ENCODE measurements at regions not wholly inside any gene's neighbourhood (a gene's known extent, or its start where the extent isn't known, plus 50 kb on each side); places are given as distances from the start of the nearest gene placed in this dataset.

DNA sequence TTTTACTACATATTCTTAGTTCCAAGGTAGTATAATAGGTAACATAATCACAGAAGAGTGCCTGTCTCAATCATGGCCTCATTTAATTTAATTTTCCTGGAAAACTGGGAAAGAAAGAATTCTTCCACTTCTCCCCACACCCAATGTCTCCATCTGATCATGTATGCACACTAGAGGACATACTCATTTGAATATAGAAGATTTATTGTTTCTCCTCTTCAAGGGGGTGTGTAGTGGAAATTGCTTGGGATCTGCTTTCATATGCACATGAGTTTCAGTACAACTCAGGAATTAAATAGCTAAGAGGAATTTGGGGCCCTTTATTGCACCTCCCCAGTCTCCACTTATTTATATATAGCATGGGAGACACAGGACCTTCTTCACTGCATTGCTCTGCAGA lies 285.1 kb downstream of the SH3GL2 start:
- TF ChIP-seq CTCF (conservative IDR thresholded peaks at IDR 0.05; ENCODE audit: low read depth, low read length) (no peak), RFX5 (IDR thresholded peaks at IDR 0.05; ENCODE audit: low read depth, low read length) (no peak), USF2 (IDR thresholded peaks at IDR 0.05; ENCODE audit: low read depth, low read length) (no peak), NFE2L2 (IDR thresholded peaks at IDR 0.05; ENCODE audit: low read depth, low read length) (no peak), SMC3 (IDR thresholded peaks at IDR 0.05; ENCODE audit: low read depth, low read length) (no peak), POLR2A (IDR thresholded peaks at IDR 0.05; ENCODE audit: low read depth, low read length) (no peak), RCOR1 (IDR thresholded peaks at IDR 0.05; ENCODE audit: insufficient replicate concordance, low read length) (no peak), RAD21 (IDR thresholded peaks at IDR 0.05; ENCODE audit: low read length) (no peak), CHD1 (IDR thresholded peaks at IDR 0.05; ENCODE audit: low read depth, low read length) (no peak), CEBPB (IDR thresholded peaks at IDR 0.05; ENCODE audit: low read depth, low read length) (no peak), MXI1 (IDR thresholded peaks at IDR 0.05; ENCODE audit: borderline replicate concordance, low read depth, low read length) (no peak), MAFK (IDR thresholded peaks at IDR 0.05; ENCODE audit: low read depth, low read length) (no peak), BHLHE40 (IDR thresholded peaks at IDR 0.05; ENCODE audit: low read depth, low read length) (no peak)
